ENCODE measurements at regions not wholly inside any gene's neighbourhood (a gene's known extent, or its start where the extent isn't known, plus 50 kb on each side); places are given as distances from the start of the nearest gene placed in this dataset.

- no peak for DNase-seq
Measured at GRCh38 chrX:113892891-113893290, 691.0 kb upstream of the HTR2C start.

GRCh38 chrX:113892401-113892800, 691.5 kb upstream of the HTR2C start:
- DNase-seq, result no peak

- no peak for DNase-seq
Measured at GRCh38 chrX:113873056-113873455, 710.8 kb upstream of the HTR2C start.

- no peak for DNase-seq
Measured at GRCh38 chrX:113868711-113869110, 715.2 kb upstream of the HTR2C start.

- DNase-seq, result peak; percentile 54
Measured at GRCh38 chrX:113868177-113868576, 715.7 kb upstream of the HTR2C start.

- no peak for DNase-seq
Measured at GRCh38 chrX:113849408-113849807, 734.5 kb upstream of the HTR2C start.

- no peak for DNase-seq
Measured at GRCh38 chrX:113833096-113834055, 750.5 kb upstream of the HTR2C start.

GRCh38 chrX:113828470-113828869, 755.4 kb upstream of the HTR2C start:
- DNase-seq, result no peak

- no peak for DNase-seq
Measured at GRCh38 chrX:113818346-113818745, 765.5 kb upstream of the HTR2C start.

GRCh38 chrX:113804819-113805218, 779.1 kb upstream of the HTR2C start:
- no peak for DNase-seq

- no peak for DNase-seq
Measured at GRCh38 chrX:113804291-113804690, 779.6 kb upstream of the HTR2C start.

GRCh38 chrX:113802837-113803236, 781.0 kb upstream of the HTR2C start:
- DNase-seq, result no peak

- no peak for DNase-seq
Measured at GRCh38 chrX:113800955-113801354, 782.9 kb upstream of the HTR2C start.

GRCh38 chrX:113793563-113793962, 790.3 kb upstream of the HTR2C start:
- DNase-seq, result no peak

GRCh38 chrX:113790987-113791386, 792.9 kb upstream of the HTR2C start:
- no peak for DNase-seq

GRCh38 chrX:113784754-113785153, 799.1 kb upstream of the HTR2C start:
- DNase-seq, result peak; percentile 56

GRCh38 chrX:113770806-113771205, 813.1 kb upstream of the HTR2C start:
- DNase-seq, result no peak

GRCh38 chrX:113770071-113770470, 813.8 kb upstream of the HTR2C start:
- no peak for DNase-seq

GRCh38 chrX:113759422-113759821, 824.5 kb upstream of the HTR2C start:
- DNase-seq, result no peak

- no peak for DNase-seq
Measured at GRCh38 chrX:113747274-113747973, 836.5 kb upstream of the HTR2C start.

GRCh38 chrX:113743069-113743468, 840.8 kb upstream of the HTR2C start:
- peak; percentile 52 for DNase-seq

- peak; percentile 61 for DNase-seq
Measured at GRCh38 chrX:113741744-113742143, 842.1 kb upstream of the HTR2C start.

GRCh38 chrX:113728937-113729336, 854.9 kb upstream of the HTR2C start:
- no peak for DNase-seq

- DNase-seq, result peak; percentile 69
Measured at GRCh38 chrX:113726898-113727297, 857.0 kb upstream of the HTR2C start.

All from MV-4-11 (cell line).